ENCODE measurements at regions not wholly inside any gene's neighbourhood (a gene's known extent, or its start where the extent isn't known, plus 50 kb on each side); places are given as distances from the start of the nearest gene placed in this dataset.
A peak's percentile ranks its signal among the peaks of the same experiment; 100 is the strongest.
"Not testable (repeated sequence)": the region's sequence is repeated elsewhere in the genome, so short reads cannot be mapped to it uniquely, and the experiment has no call there.

DNA sequence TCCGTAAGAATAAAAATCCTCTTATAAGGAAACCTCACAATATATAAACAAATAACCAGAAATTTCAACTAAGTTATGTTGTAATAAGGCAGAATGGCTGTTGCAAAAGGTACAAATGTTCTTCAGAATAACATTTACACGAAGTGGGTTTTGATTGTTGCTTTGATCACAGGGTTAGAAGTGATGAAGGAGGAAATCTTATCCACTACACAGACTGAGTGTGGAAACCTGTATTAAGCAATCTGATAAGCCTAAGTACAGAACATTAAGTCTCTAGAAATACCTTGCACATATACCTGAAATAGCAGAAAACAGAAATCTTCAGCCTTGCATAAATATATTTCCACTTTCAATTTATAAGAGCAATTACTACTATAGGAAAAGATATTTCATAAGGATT lies 251.9 kb downstream of the ETV1 start:
- no peak overlapping the region for H3K4me3 ChIP-seq (ENCODE audit: low read length)
- WGBS (ENCODE audit: insufficient coverage), result no CpG with 5 or more reads among the region's 2 CpGs
- no peak for DNase-seq
- no peak overlapping the region for H3K27ac ChIP-seq (ENCODE audit: low read length)
- H3K9me3 ChIP-seq (replicated peaks; ENCODE audit: control insufficient read depth, low read depth, low read length), result no peaks in the 10 kb centered on the region
- peaks cover 7% of the 10 kb centered on the region for H3K4me1 ChIP-seq (ENCODE audit: control insufficient read depth, insufficient read depth, low read length)
- no peaks in the 10 kb centered on the region for H3K36me3 ChIP-seq (ENCODE audit: control insufficient read depth, insufficient read depth, low read length)
- no peaks in the 10 kb centered on the region for H3K27me3 ChIP-seq (ENCODE audit: control insufficient read depth, insufficient read depth, low read length)

- Histone ChIP-seq H3K27ac (ENCODE audit: low read length) (no peak overlapping the region), H3K4me1 (ENCODE audit: control insufficient read depth, insufficient read depth, low read length) (peaks cover 9% of the 10 kb centered on the region), H3K36me3 (ENCODE audit: control insufficient read depth, insufficient read depth, low read length) (no peaks in the 10 kb centered on the region), H3K4me3 (ENCODE audit: low read length) (no peak overlapping the region), H3K27me3 (ENCODE audit: control insufficient read depth, insufficient read depth, low read length) (no peaks in the 10 kb centered on the region), H3K9me3 (replicated peaks; ENCODE audit: control insufficient read depth, low read depth, low read length) (no peaks in the 10 kb centered on the region)
- WGBS (ENCODE audit: insufficient coverage), result 100% methylated on average over 1 of the region's 2 CpGs
- DNase-seq, result peak; percentile 71
Observed at GRCh38 chr7:13742126-13742525, 247.3 kb downstream of the ETV1 start.

DNA sequence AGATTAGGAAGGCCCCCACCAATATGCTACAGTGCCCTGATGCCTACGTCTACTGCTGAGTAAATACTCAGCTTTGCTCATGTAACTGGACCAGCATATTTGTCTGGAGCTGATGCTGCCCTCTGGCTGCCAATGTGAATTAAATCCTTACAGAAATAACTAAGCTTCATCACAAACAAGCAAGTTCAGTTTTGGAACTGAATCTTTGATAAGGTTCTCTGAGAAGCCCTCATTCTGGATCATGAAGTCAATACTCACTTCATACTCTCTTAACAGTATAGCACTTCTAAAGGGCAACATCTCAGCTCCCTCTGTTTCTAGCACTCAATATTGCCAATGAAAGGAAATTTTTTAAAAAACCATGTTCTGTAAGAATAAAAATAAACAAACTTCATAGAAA lies 246.7 kb downstream of the ETV1 start:
- Histone ChIP-seq H3K36me3 (ENCODE audit: control insufficient read depth, insufficient read depth, low read length) (no peaks in the 10 kb centered on the region), H3K4me1 (ENCODE audit: control insufficient read depth, insufficient read depth, low read length) (peaks cover 9% of the 10 kb centered on the region), H3K27ac (ENCODE audit: low read length) (no peak overlapping the region)

DNA sequence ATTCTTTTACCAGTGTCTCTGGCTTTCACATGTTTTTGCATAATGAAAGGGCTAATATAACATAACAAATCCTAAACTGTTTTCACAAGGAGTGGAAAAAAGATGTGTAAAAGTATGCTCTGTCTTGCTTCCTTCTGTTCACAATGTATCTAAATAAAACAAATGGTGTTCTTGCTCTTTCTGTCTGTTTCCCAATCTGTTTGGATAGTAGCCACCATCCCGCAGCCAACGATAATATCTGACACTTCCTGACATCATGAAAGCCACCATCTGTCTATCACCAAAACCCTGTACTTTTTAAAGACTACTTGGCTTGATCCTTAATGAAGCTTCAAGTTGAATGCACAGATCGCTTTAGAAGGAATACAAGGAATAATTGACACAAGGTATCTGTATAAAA lies 246.2 kb downstream of the ETV1 start:
- peak; percentile 8 for DNase-seq
- no peak overlapping the region for H3K27ac ChIP-seq (ENCODE audit: low read length)
- no CpG with 5 or more reads among the region's 3 CpGs for WGBS (ENCODE audit: insufficient coverage)
- no peaks in the 10 kb centered on the region for H3K27me3 ChIP-seq (ENCODE audit: control insufficient read depth, insufficient read depth, low read length)
- no peak overlapping the region for H3K4me3 ChIP-seq (ENCODE audit: low read length)
- H3K36me3 ChIP-seq (ENCODE audit: control insufficient read depth, insufficient read depth, low read length), result no peaks in the 10 kb centered on the region
- H3K9me3 ChIP-seq (replicated peaks; ENCODE audit: control insufficient read depth, low read depth, low read length), result no peaks in the 10 kb centered on the region
- peaks cover 9% of the 10 kb centered on the region for H3K4me1 ChIP-seq (ENCODE audit: control insufficient read depth, insufficient read depth, low read length)

More for the DNA sequence above, 246.7 kb downstream of the ETV1 start:
- DNase-seq, result peak; percentile 61
- no CpG with 5 or more reads among the region's 1 CpG for WGBS (ENCODE audit: insufficient coverage)
- Histone ChIP-seq H3K9me3 (replicated peaks; ENCODE audit: control insufficient read depth, low read depth, low read length) (no peaks in the 10 kb centered on the region), H3K4me3 (ENCODE audit: low read length) (no peak overlapping the region), H3K27me3 (ENCODE audit: control insufficient read depth, insufficient read depth, low read length) (no peaks in the 10 kb centered on the region)

DNA sequence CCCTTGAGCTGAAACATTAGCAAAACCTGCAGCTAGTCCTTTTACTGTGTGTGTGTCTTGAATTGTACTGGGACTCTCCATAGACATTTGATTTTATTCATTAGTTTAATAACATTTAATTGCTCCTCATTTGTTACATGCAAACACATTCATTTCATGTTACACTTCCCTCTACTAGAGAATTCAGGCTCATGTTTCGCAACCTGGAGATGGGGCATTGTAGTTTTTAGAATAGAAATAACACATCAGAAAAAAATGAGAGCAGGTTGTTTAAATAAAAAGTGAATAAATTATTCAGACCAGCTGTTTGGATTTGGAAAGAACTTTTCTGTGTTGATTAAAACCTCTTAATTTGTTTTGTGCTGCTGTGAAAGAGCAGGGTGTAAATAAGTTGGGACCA lies 243.9 kb downstream of the ETV1 start:
- Histone ChIP-seq H3K36me3 (ENCODE audit: control insufficient read depth, insufficient read depth, low read length) (no peaks in the 10 kb centered on the region), H3K27ac (ENCODE audit: low read length) (no peak overlapping the region), H3K27me3 (ENCODE audit: control insufficient read depth, insufficient read depth, low read length) (no peaks in the 10 kb centered on the region), H3K9me3 (replicated peaks; ENCODE audit: control insufficient read depth, low read depth, low read length) (no peaks in the 10 kb centered on the region), H3K4me3 (ENCODE audit: low read length) (no peak overlapping the region), H3K4me1 (ENCODE audit: control insufficient read depth, insufficient read depth, low read length) (peaks cover 9% of the 10 kb centered on the region)
- no peak for DNase-seq
- WGBS (ENCODE audit: insufficient coverage), result no CpG with 5 or more reads among the region's 1 CpG

DNA sequence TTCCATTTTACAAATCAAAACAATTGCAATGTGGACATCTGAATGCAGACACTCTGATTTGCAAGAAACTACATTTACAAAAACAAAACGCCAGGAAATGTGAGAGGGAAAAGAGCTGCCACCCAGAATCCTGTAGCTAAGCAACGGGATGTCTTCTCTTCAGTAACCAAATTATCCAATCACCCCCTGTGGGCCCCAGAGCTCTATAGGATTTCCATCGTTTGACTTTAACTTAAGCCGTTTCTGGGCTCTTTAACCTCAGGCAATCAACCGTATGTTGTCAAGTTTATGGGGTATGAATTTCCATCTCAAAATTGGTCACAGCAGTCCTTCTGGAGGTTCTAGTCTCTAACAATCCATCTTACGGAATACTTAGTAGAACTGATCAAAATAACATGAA lies 240.5 kb downstream of the ETV1 start:
- Histone ChIP-seq H3K4me3 (ENCODE audit: low read length) (no peak overlapping the region), H3K9me3 (replicated peaks; ENCODE audit: control insufficient read depth, low read depth, low read length) (no peaks in the 10 kb centered on the region), H3K36me3 (ENCODE audit: control insufficient read depth, insufficient read depth, low read length) (no peaks in the 10 kb centered on the region), H3K27ac (ENCODE audit: low read length) (no peak overlapping the region), H3K4me1 (ENCODE audit: control insufficient read depth, insufficient read depth, low read length) (no peaks in the 10 kb centered on the region), H3K27me3 (ENCODE audit: control insufficient read depth, insufficient read depth, low read length) (no peaks in the 10 kb centered on the region)
- no peak for DNase-seq
- no CpG with 5 or more reads among the region's 6 CpGs for whole genome bisulfite sequencing (ENCODE audit: insufficient coverage)

- WGBS (ENCODE audit: insufficient coverage), result 80% methylated on average over 1 of the region's 3 CpGs
- Histone ChIP-seq H3K4me3 (ENCODE audit: low read length) (no peak overlapping the region), H3K27me3 (ENCODE audit: control insufficient read depth, insufficient read depth, low read length) (no peaks in the 10 kb centered on the region), H3K36me3 (ENCODE audit: control insufficient read depth, insufficient read depth, low read length) (no peaks in the 10 kb centered on the region), H3K9me3 (replicated peaks; ENCODE audit: control insufficient read depth, low read depth, low read length) (no peaks in the 10 kb centered on the region), H3K27ac (ENCODE audit: low read length) (no peak overlapping the region), H3K4me1 (ENCODE audit: control insufficient read depth, insufficient read depth, low read length) (no peaks in the 10 kb centered on the region)
- DNase-seq, result no peak
Observed at GRCh38 chr7:13749636-13750035, 239.8 kb downstream of the ETV1 start.

DNA sequence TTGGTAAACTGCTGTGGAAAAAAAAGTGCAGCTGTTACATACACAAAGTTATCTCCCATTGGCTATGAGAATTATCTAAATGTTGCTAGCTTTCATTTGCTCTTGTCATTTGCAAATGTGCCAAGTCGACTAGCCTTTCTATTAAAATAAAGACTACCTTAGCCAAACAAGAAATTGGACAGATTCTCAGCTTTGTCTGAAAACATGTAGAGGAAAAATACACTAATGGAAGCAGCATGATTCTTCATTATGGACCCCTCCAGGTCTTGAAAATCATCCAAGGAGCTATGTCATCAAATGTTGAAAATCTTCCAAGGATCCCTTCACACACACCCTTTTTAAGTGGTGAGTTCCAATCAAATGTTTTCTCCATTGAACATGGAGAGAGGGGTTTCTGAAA lies 237.7 kb downstream of the ETV1 start:
- no CpG with 5 or more reads among the region's 1 CpG for WGBS (ENCODE audit: insufficient coverage)
- peak; percentile 80 for DNase-seq
- no peaks in the 10 kb centered on the region for H3K27me3 ChIP-seq (ENCODE audit: control insufficient read depth, insufficient read depth, low read length)
- no peaks in the 10 kb centered on the region for H3K36me3 ChIP-seq (ENCODE audit: control insufficient read depth, insufficient read depth, low read length)
- H3K27ac ChIP-seq (ENCODE audit: low read length), result no peak overlapping the region
- no peaks in the 10 kb centered on the region for H3K9me3 ChIP-seq (replicated peaks; ENCODE audit: control insufficient read depth, low read depth, low read length)
- no peak overlapping the region for H3K4me3 ChIP-seq (ENCODE audit: low read length)
- no peaks in the 10 kb centered on the region for H3K4me1 ChIP-seq (ENCODE audit: control insufficient read depth, insufficient read depth, low read length)

DNA sequence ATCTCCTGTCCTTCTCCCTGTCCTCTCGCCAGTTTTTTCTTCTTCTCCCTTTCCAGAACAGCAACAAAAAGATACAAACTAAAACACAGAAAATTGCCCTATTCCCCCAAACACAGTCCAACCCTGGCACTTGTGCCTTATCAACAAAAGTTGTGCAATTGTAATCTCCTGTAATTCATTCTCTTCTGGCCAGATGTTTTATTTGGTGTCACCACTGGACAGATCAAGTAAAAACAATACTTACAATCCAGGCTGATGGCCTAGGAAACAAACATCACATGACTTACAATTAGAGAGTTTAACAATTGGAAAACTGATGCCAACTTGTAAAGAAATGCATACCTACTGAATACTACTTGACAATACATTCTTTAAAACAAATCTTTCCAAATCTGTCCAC lies 231.6 kb downstream of the ETV1 start:
- H3K9me3 ChIP-seq (replicated peaks; ENCODE audit: control insufficient read depth, low read depth, low read length), result no peaks in the 10 kb centered on the region
- H3K4me1 ChIP-seq (ENCODE audit: control insufficient read depth, insufficient read depth, low read length), result no peaks in the 10 kb centered on the region
- H3K36me3 ChIP-seq (ENCODE audit: control insufficient read depth, insufficient read depth, low read length), result no peaks in the 10 kb centered on the region
- 67% methylated on average over 1 of the region's 1 CpG for WGBS (ENCODE audit: insufficient coverage)
- no peak for DNase-seq
- H3K4me3 ChIP-seq (ENCODE audit: low read length), result no peak overlapping the region
- H3K27ac ChIP-seq (ENCODE audit: low read length), result no peak overlapping the region
- H3K27me3 ChIP-seq (ENCODE audit: control insufficient read depth, insufficient read depth, low read length), result no peaks in the 10 kb centered on the region

- not testable (repeated sequence) for DNase-seq; H3K27ac ChIP-seq (ENCODE audit: low read length); H3K27me3 ChIP-seq (ENCODE audit: control insufficient read depth, insufficient read depth, low read length); H3K4me1 ChIP-seq (ENCODE audit: control insufficient read depth, insufficient read depth, low read length); H3K36me3 ChIP-seq (ENCODE audit: control insufficient read depth, insufficient read depth, low read length); H3K4me3 ChIP-seq (ENCODE audit: low read length); H3K9me3 ChIP-seq (replicated peaks; ENCODE audit: control insufficient read depth, low read depth, low read length)
- 88% methylated on average over 3 of the region's 16 CpGs for WGBS (ENCODE audit: insufficient coverage)
Observed at GRCh38 chr7:13765853-13766252, 223.6 kb downstream of the ETV1 start.

DNA sequence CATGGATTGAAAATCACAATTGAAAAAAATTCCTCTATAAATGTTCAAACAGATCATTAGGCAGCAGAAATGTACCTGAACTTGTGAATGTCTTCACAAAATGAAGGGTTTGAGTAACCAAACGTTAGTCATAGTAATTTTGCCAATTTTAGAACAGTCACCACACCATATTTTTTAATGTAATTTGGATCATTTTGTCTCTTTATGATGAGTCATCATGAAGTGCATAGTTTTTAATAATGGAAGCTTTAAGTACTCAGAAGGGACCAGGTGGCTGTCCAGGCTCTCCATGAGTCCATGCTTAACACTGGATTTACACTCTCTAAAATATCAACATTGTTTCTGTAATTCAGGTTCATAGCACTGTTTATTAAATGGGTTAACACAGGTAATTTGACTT lies 219.2 kb downstream of the ETV1 start:
- no peaks in the 10 kb centered on the region for H3K9me3 ChIP-seq (replicated peaks; ENCODE audit: control insufficient read depth, low read depth, low read length)
- H3K36me3 ChIP-seq (ENCODE audit: control insufficient read depth, insufficient read depth, low read length), result no peaks in the 10 kb centered on the region
- H3K4me3 ChIP-seq (ENCODE audit: low read length), result no peak overlapping the region
- no peaks in the 10 kb centered on the region for H3K4me1 ChIP-seq (ENCODE audit: control insufficient read depth, insufficient read depth, low read length)
- WGBS (ENCODE audit: insufficient coverage), result no CpG with 5 or more reads among the region's 1 CpG
- no peak overlapping the region for H3K27ac ChIP-seq (ENCODE audit: low read length)
- no peak for DNase-seq
- H3K27me3 ChIP-seq (ENCODE audit: control insufficient read depth, insufficient read depth, low read length), result no peaks in the 10 kb centered on the region
